ENCODE measurements at regions not wholly inside any gene's neighbourhood (a gene's known extent, or its start where the extent isn't known, plus 50 kb on each side); places are given as distances from the start of the nearest gene placed in this dataset.
"Not testable (repeated sequence)": the region's sequence is repeated elsewhere in the genome, so short reads cannot be mapped to it uniquely, and the experiment has no call there.

DNA sequence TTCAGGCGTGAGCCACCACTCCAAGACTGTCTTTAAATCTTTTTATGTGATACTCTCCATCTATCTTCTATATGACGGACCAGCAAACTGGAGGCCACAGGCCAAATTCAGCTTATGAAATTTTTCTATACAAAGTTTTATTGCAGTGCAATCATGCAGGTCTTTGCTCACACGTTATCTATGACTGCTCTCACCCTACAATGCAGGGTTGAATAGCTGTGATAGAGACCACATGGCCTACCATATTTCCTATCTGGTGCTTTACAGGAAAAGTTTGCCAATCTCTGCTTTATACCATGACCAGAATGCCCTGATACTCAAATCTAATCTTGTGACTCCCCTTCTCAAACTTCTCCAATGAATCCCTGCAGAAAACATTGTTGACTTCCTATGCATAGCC is 89.5 kb upstream of the ACBD5 start:
- Histone ChIP-seq H3K4me3 (ENCODE audit: low read depth, low read length) (no peak overlapping the region), H3K27ac (ENCODE audit: low read depth, low read length) (no peak overlapping the region), H3K9me3 (ENCODE audit: control insufficient read depth, insufficient read depth, low read length) (no peaks in the 10 kb centered on the region), H3K27me3 (ENCODE audit: control insufficient read depth, insufficient read depth, low read length) (no peaks in the 10 kb centered on the region)
- TF ChIP-seq CTCF (IDR thresholded peaks at IDR 0.05; ENCODE audit: low read depth, low read length) = no peak
- DNase-seq (ENCODE audit: low read depth, low spot score) = no peak
- POLR2A ChIA-PET = no interaction called here
- CTCF ChIA-PET = no interaction called here

GRCh38 chr10:27328946-27329345 is 88.3 kb upstream of the ACBD5 start:
- Histone ChIP-seq H3K4me3 (ENCODE audit: low read depth, low read length) (no peak overlapping the region), H3K27ac (ENCODE audit: low read depth, low read length) (no peak overlapping the region), H3K9me3 (ENCODE audit: control insufficient read depth, insufficient read depth, low read length) (no peaks in the 10 kb centered on the region), H3K27me3 (ENCODE audit: control insufficient read depth, insufficient read depth, low read length) (no peaks in the 10 kb centered on the region)
- POLR2A ChIA-PET = no interaction called here
- TF ChIP-seq CTCF (IDR thresholded peaks at IDR 0.05; ENCODE audit: low read depth, low read length) = no peak
- DNase-seq (ENCODE audit: low read depth, low spot score) = no peak
- CTCF ChIA-PET = no interaction called here

GRCh38 chr10:27326748-27327147 is 86.2 kb upstream of the ACBD5 start:
- CTCF ChIA-PET = interaction anchor here (0.6 kb wide), 1 partner anchor 33 kb away, joined by 3 read pairs; no protein-coding TSS in a partner anchor

DNA sequence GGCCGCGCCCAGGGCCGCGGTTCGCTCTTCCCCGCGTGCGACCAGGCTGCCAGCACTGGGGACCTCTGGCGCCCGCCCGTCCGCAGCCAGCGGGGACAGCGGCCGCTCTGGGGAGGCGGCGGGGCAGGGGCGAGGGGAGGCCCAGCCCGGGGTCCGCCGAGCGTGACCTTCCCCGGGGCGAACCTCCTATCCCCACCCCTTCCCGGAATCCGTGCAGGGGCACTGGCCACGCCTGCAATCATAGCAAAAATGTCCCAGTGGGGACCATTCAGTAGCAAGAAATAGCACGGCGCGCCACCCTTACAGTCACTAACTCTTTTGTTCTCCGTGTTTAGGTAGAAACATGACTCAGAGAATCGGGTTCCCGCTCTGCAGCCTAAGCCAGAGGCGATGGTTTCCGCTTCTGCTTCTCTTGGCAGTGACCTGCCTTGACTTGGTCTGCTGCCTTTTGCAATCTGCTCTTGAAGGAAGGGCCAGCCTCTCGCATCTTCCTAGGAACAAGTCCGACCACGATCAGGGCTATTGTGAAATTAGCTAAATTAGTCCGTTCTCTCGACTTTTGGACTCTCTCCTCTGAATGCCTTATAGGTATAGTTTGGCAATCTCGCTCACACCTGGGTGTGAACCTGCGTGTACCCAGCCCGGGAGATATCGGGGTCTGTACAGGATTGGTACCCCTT is 79.3 kb upstream of the ACBD5 start:
- no peak for TF ChIP-seq CTCF (IDR thresholded peaks at IDR 0.05; ENCODE audit: low read depth, low read length)
- Histone ChIP-seq H3K9me3 (ENCODE audit: control insufficient read depth, insufficient read depth, low read length) (no peaks in the 10 kb centered on the region), H3K27ac (ENCODE audit: low read depth, low read length) (no peak overlapping the region), H3K4me3 (ENCODE audit: low read depth, low read length) (no peak overlapping the region), H3K27me3 (ENCODE audit: control insufficient read depth, insufficient read depth, low read length) (peaks cover 4% of the 10 kb centered on the region)
- CTCF ChIA-PET = no interaction called here
- no peak for DNase-seq (ENCODE audit: low read depth, low spot score)
- POLR2A ChIA-PET = no interaction called here

More at GRCh38 chr10:27326748-27327147, 86.2 kb upstream of the ACBD5 start:
- H3K4me3 ChIP-seq (ENCODE audit: low read depth, low read length); H3K27me3 ChIP-seq (ENCODE audit: control insufficient read depth, insufficient read depth, low read length); DNase-seq (ENCODE audit: low read depth, low spot score); POLR2A ChIA-PET; H3K9me3 ChIP-seq (ENCODE audit: control insufficient read depth, insufficient read depth, low read length); H3K27ac ChIP-seq (ENCODE audit: low read depth, low read length): not testable (repeated sequence)

DNA sequence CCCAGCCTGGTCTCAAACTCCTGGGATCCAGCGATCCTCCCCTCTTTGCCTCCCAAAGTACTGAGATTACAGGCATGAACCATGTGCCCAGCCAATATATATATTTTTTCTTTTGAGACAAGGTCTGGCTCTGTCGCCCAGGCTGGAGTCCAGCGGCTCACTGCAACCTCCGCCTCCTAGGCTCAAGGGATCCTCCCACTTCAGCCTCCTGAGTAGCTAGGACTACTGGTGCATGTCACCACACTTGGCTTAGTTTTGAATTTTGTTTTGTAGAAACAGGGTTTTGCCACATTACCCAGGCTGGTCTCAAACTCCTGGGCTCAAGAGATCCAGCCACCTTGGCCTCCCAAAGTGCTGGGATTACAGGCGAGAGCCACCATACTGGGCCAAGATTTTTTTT is 78.5 kb upstream of the ACBD5 start:
- CTCF ChIA-PET; DNase-seq (ENCODE audit: low read depth, low spot score); H3K27ac ChIP-seq (ENCODE audit: low read depth, low read length); H3K4me3 ChIP-seq (ENCODE audit: low read depth, low read length); POLR2A ChIA-PET; H3K9me3 ChIP-seq (ENCODE audit: control insufficient read depth, insufficient read depth, low read length); H3K27me3 ChIP-seq (ENCODE audit: control insufficient read depth, insufficient read depth, low read length): not testable (repeated sequence)

DNA sequence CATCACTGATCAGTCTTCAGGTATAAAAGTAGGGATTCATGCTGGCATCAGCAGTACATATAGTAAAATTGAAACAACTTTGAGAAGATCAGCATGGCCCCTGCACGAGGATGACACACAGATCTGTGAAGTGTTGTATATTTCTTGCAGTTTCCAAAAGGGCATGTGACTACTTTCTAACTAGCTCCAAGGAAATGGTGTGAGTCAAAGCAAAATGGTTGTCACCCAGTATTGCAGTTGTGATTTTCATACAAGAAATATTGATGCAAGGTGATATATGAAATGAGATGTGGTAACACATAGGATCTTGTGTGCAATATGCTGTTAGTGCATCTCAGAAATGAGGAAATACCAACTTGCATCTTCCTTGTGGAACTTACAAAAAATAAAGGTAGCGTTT is 74.5 kb upstream of the ACBD5 start:
- CTCF ChIA-PET, POLR2A ChIA-PET: not testable (repeated sequence)

GRCh38 chr10:27313586-27313985 is 73.0 kb upstream of the ACBD5 start:
- POLR2A ChIA-PET; H3K9me3 ChIP-seq (ENCODE audit: control insufficient read depth, insufficient read depth, low read length); H3K27me3 ChIP-seq (ENCODE audit: control insufficient read depth, insufficient read depth, low read length); CTCF ChIA-PET; H3K27ac ChIP-seq (ENCODE audit: low read depth, low read length); DNase-seq (ENCODE audit: low read depth, low spot score); H3K4me3 ChIP-seq (ENCODE audit: low read depth, low read length): not testable (repeated sequence)

More for the DNA sequence above, 74.5 kb upstream of the ACBD5 start:
- DNase-seq (ENCODE audit: low read depth, low spot score); H3K27ac ChIP-seq (ENCODE audit: low read depth, low read length); H3K27me3 ChIP-seq (ENCODE audit: control insufficient read depth, insufficient read depth, low read length); H3K9me3 ChIP-seq (ENCODE audit: control insufficient read depth, insufficient read depth, low read length); H3K4me3 ChIP-seq (ENCODE audit: low read depth, low read length): not testable (repeated sequence)
